ENCODE measurements at regions not wholly inside any gene's neighbourhood (a gene's known extent, or its start where the extent isn't known, plus 50 kb on each side); places are given as distances from the start of the nearest gene placed in this dataset.

DNA sequence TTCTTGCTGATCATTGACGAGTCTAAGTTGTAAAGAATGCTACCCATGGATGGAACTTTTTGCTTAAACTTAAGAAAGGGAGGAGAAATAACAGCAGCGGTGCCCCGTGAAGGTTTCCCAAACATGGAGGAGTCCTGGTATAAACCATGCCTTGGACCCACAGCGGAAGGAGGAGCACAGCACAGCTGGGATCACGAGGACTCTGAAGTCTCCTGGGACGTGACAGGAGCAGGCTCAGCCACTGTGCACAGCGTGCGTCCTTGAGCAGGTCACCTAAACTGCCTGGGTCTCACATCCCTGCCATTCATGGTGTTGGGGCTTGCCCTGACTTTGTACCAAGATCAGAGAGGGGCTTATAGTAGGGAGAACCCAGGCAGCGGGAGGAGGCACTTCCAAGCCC is 56.1 kb upstream of the UNC93A start:
- Histone ChIP-seq H2AFZ (ENCODE audit: low read length) (no peak overlapping the region), H3K4me2 (ENCODE audit: low read depth, low read length, poor library complexity, severe bottlenecking) (no peak overlapping the region), H3K79me2 (ENCODE audit: insufficient read depth, low read length) (no peaks in the 10 kb centered on the region), H3K4me1 (ENCODE audit: insufficient read depth, low read length, poor library complexity, severe bottlenecking) (no peaks in the 10 kb centered on the region), H3K9me2 (replicated peaks; ENCODE audit: low read depth, low read length) (no peaks in the 10 kb centered on the region), H3K4me3 (ENCODE audit: low read length, poor library complexity, severe bottlenecking) (no peak overlapping the region), H3F3A (ENCODE audit: low read depth) (no peaks in the 10 kb centered on the region), H3K27me3 (ENCODE audit: insufficient read depth, low read length, poor library complexity, severe bottlenecking) (no peaks in the 10 kb centered on the region), H4K20me1 (ENCODE audit: insufficient read depth, low read length, poor library complexity, severe bottlenecking) (no peaks in the 10 kb centered on the region), H3K9ac (ENCODE audit: low read depth, low read length, poor library complexity, severe bottlenecking) (no peak overlapping the region), H3K9me3 (ENCODE audit: insufficient read depth, low read depth, low read length) (no peaks in the 10 kb centered on the region), H3K36me3 (ENCODE audit: insufficient read depth, low read length) (no peaks in the 10 kb centered on the region)
- TF ChIP-seq EZH2phosphoT487 (IDR thresholded peaks at IDR 0.05; ENCODE audit: borderline replicate concordance), result no peak
- no peak for TF ChIP-seq CTCF (conservative IDR thresholded peaks at IDR 0.05; ENCODE audit: low read length)

DNA sequence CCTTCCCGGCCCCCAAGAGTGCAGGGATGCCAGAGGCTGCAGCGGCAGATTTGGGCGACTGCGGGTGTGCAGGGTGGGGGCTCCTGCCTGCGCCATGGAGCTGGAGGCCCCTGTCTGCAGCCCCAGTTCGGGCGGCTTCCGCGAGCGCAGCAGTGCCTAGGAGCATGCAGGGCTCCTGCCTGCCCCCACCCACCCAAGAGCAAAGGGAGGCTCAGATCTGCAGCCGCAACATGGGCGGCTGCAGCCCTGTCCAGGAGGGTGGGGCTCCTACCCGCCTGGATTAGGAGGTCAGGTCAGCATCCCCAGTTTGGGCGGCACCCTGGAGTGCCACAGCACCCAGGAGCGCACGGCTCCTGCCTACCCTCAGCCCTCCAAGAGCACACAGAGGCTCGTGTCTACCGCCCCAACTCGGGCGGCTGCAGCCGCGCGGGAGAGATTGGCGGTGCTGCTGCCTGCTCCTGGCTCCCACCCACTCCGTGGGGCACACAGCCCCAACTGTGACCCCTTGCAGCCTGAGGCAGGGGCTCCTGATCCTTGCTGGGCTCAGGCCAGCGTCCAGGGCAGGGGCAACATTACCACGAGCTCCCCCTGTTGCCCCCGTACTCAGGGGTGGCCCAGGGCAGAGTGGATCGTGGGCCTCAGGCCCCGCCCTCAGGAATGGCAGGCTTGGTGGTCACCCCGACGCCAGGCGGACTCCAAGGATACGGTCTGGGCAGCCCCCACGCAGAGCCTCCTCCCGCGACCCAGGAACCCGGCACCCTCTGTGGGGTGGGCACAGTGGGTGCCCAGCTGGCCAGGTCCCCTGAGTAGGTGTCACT is 55.5 kb upstream of the UNC93A start:
- H3K4me3 ChIP-seq (ENCODE audit: low read length, poor library complexity, severe bottlenecking), result no peak overlapping the region
- no peaks in the 10 kb centered on the region for H3K9me3 ChIP-seq (ENCODE audit: insufficient read depth, low read depth, low read length)
- H3K9ac ChIP-seq (ENCODE audit: low read depth, low read length, poor library complexity, severe bottlenecking), result no peak overlapping the region
- TF ChIP-seq EZH2phosphoT487 (IDR thresholded peaks at IDR 0.05; ENCODE audit: borderline replicate concordance), result no peak
- TF ChIP-seq CTCF (conservative IDR thresholded peaks at IDR 0.05; ENCODE audit: low read length), result no peak
- no peaks in the 10 kb centered on the region for H3K27me3 ChIP-seq (ENCODE audit: insufficient read depth, low read length, poor library complexity, severe bottlenecking)
- H4K20me1 ChIP-seq (ENCODE audit: insufficient read depth, low read length, poor library complexity, severe bottlenecking), result no peaks in the 10 kb centered on the region
- H3K36me3 ChIP-seq (ENCODE audit: insufficient read depth, low read length), result no peaks in the 10 kb centered on the region
- H3K9me2 ChIP-seq (replicated peaks; ENCODE audit: low read depth, low read length), result no peaks in the 10 kb centered on the region
- H2AFZ ChIP-seq (ENCODE audit: low read length), result no peak overlapping the region
- no peak overlapping the region for H3K4me2 ChIP-seq (ENCODE audit: low read depth, low read length, poor library complexity, severe bottlenecking)
- H3K4me1 ChIP-seq (ENCODE audit: insufficient read depth, low read length, poor library complexity, severe bottlenecking), result no peaks in the 10 kb centered on the region
- no peaks in the 10 kb centered on the region for H3F3A ChIP-seq (ENCODE audit: low read depth)
- H3K79me2 ChIP-seq (ENCODE audit: insufficient read depth, low read length), result no peaks in the 10 kb centered on the region

GRCh38 chr6:167236239-167236571 is 54.9 kb upstream of the UNC93A start:
- no peaks in the 10 kb centered on the region for H4K20me1 ChIP-seq (ENCODE audit: insufficient read depth, low read length, poor library complexity, severe bottlenecking)
- H3K36me3 ChIP-seq (ENCODE audit: insufficient read depth, low read length), result no peaks in the 10 kb centered on the region
- no peak overlapping the region for H3K4me2 ChIP-seq (ENCODE audit: low read depth, low read length, poor library complexity, severe bottlenecking)
- H3K9ac ChIP-seq (ENCODE audit: low read depth, low read length, poor library complexity, severe bottlenecking), result no peak overlapping the region
- no peaks in the 10 kb centered on the region for H3K9me3 ChIP-seq (ENCODE audit: insufficient read depth, low read depth, low read length)
- H3F3A ChIP-seq (ENCODE audit: low read depth), result no peaks in the 10 kb centered on the region
- no peak overlapping the region for H3K4me3 ChIP-seq (ENCODE audit: low read length, poor library complexity, severe bottlenecking)
- H3K79me2 ChIP-seq (ENCODE audit: insufficient read depth, low read length), result no peaks in the 10 kb centered on the region
- no peak for TF ChIP-seq EZH2phosphoT487 (IDR thresholded peaks at IDR 0.05; ENCODE audit: borderline replicate concordance)
- no peak for TF ChIP-seq CTCF (conservative IDR thresholded peaks at IDR 0.05; ENCODE audit: low read length)
- H2AFZ ChIP-seq (ENCODE audit: low read length), result no peak overlapping the region
- no peaks in the 10 kb centered on the region for H3K9me2 ChIP-seq (replicated peaks; ENCODE audit: low read depth, low read length)
- no peaks in the 10 kb centered on the region for H3K27me3 ChIP-seq (ENCODE audit: insufficient read depth, low read length, poor library complexity, severe bottlenecking)
- H3K4me1 ChIP-seq (ENCODE audit: insufficient read depth, low read length, poor library complexity, severe bottlenecking), result no peaks in the 10 kb centered on the region

Measured in Loucy (cell line).